IMR-90 (cell line): ENCODE measurements at regions not wholly inside any gene's neighbourhood (a gene's known extent, or its start where the extent isn't known, plus 50 kb on each side); places are given as distances from the start of the nearest gene placed in this dataset.

Experiments
- ATAC-seq: fragments of 200-7000 bp; cut with Tn5 transposase; 2 replicates; pipeline ENCODE4 v1.9.1; 2020; ENCODE audit warnings: low read depth, mild to moderate bottlenecking, moderate library complexity
- BruUV-seq: library from RNA; stranded (reverse); fragments of 400-500 nt; replicated peaks from 2 replicates; lab custom pipeline; 2021; lab: Mats Ljungman, UMichigan
- CTCF ChIA-PET: fragments of 300-600 bp; formaldehyde crosslinking; extraction: SDS; loops from one replicate; lab custom pipeline; 2021; ENCODE audit warnings: antibody characterized with exemption; lab: Yijun Ruan, JAX
- POLR2A ChIA-PET: fragments of 300-600 bp; sonication (Branson Sonifier 250); formaldehyde crosslinking; loops from one replicate; lab custom pipeline; 2022; ENCODE audit warnings: antibody characterized with exemption; ENCODE audit not compliant: unreplicated experiment; lab: Charles Lee
- DNase-seq: peaks from one replicate; pipeline ENCODE4 v3.0.0; 2013
- H2AFZ ChIP-seq: replicated peaks from 2 replicates; pipeline ENCODE3; 2013; ENCODE audit warnings: low read length, mild to moderate bottlenecking; ENCODE audit not compliant: poor library complexity
- H2AK5ac ChIP-seq: 2 replicates; pipeline ENCODE4 v1.6.1; 2013; ENCODE audit warnings: low read depth, low read length, inconsistent platforms
- H2AK9ac ChIP-seq: replicated peaks from 2 replicates; pipeline ENCODE3; 2013; ENCODE audit warnings: mild to moderate bottlenecking, low read depth, low read length, moderate library complexity; ENCODE audit not compliant: poor library complexity
- H2BK120ac ChIP-seq: 2 replicates; pipeline ENCODE4 v1.6.1; 2013; ENCODE audit warnings: low read depth, low read length, inconsistent platforms
- H2BK15ac ChIP-seq: 3 replicates; pipeline ENCODE4 v1.6.1; 2013; ENCODE audit warnings: low read depth, low read length, inconsistent platforms
- H2BK20ac ChIP-seq: 2 replicates; pipeline ENCODE4 v1.6.1; 2013; ENCODE audit warnings: low read depth, mild to moderate bottlenecking, inconsistent platforms, low read length, moderate library complexity
- H2BK5ac ChIP-seq: 2 replicates; pipeline ENCODE4 v1.6.1; 2013; ENCODE audit warnings: mild to moderate bottlenecking, low read depth, low read length, inconsistent platforms; ENCODE audit not compliant: poor library complexity, severe bottlenecking
- H3K14ac ChIP-seq: replicated peaks from 2 replicates; pipeline ENCODE4 v1.6.1; 2013; ENCODE audit warnings: low read depth, low read length, inconsistent platforms
- H3K18ac ChIP-seq: 2 replicates; pipeline ENCODE4 v1.6.1; 2013; ENCODE audit warnings: low read depth, low read length, control low read depth
- H3K23ac ChIP-seq: 2 replicates; pipeline ENCODE4 v1.6.1; 2013; ENCODE audit warnings: low read depth, low read length, inconsistent platforms
- H3K27ac ChIP-seq: 2 replicates; pipeline ENCODE4 v1.5.1; 2013; ENCODE audit warnings: mild to moderate bottlenecking, control low read depth, low read length; ENCODE audit not compliant: insufficient read depth
- H3K27me3 ChIP-seq: 2 replicates; pipeline ENCODE4 v1.6.1; 2013; ENCODE audit warnings: low read length; ENCODE audit not compliant: control insufficient read depth, insufficient read depth
- H3K36me3 ChIP-seq: 2 replicates; pipeline ENCODE4 v1.6.1; 2013; ENCODE audit warnings: low read length, mixed read lengths; ENCODE audit not compliant: control insufficient read depth, insufficient read depth
- H3K4ac ChIP-seq: 2 replicates; pipeline ENCODE4 v1.6.1; 2013; ENCODE audit warnings: low read depth, low read length, inconsistent platforms
- H3K4me1 ChIP-seq: 2 replicates; pipeline ENCODE4 v1.6.1; 2013; ENCODE audit warnings: low read length, mixed read lengths; ENCODE audit not compliant: control insufficient read depth, insufficient read depth
- H3K4me2 ChIP-seq: 2 replicates; pipeline ENCODE4 v1.6.1; 2013; ENCODE audit warnings: low read depth, mild to moderate bottlenecking, control low read depth, low read length, moderate library complexity
- H3K4me3 ChIP-seq: 2 replicates; pipeline ENCODE4 v1.5.1; 2013; ENCODE audit warnings: low read depth, mild to moderate bottlenecking, control low read depth, low read length, moderate library complexity; ENCODE audit not compliant: insufficient read depth
- H3K56ac ChIP-seq: 2 replicates; pipeline ENCODE4 v1.6.1; 2013; ENCODE audit warnings: low read length, inconsistent platforms; ENCODE audit not compliant: insufficient read depth; ENCODE audit errors: extremely low read depth
- H3K79me1 ChIP-seq, 2 experiments: 2 replicates each; pipeline ENCODE4 v1.6.1; 2013; ENCODE audit warnings: low read length in 2 of 2, inconsistent platforms in 1 of 2, low read depth in 1 of 2
- H3K9ac ChIP-seq: 2 replicates; pipeline ENCODE4 v1.6.1; 2013; ENCODE audit warnings: low read depth, low read length, control low read depth
- H3K9me1 ChIP-seq: 2 replicates; pipeline ENCODE4 v1.6.1; 2013; ENCODE audit warnings: low read length, inconsistent platforms; ENCODE audit not compliant: insufficient read depth
- H3K9me3 ChIP-seq: 2 replicates; pipeline ENCODE4 v1.6.1; 2013; ENCODE audit warnings: low read length; ENCODE audit not compliant: control insufficient read depth, insufficient read depth
- H4K20me1 ChIP-seq: 2 replicates; pipeline ENCODE4 v1.6.1; 2013; ENCODE audit warnings: low read length, inconsistent platforms; ENCODE audit not compliant: insufficient read depth
- H4K5ac ChIP-seq: 2 replicates; pipeline ENCODE4 v1.6.1; 2013; ENCODE audit warnings: mild to moderate bottlenecking, low read depth, low read length, control low read depth
- H4K8ac ChIP-seq, 2 experiments: 2 replicates each; pipeline ENCODE4 v1.6.1; 2013; ENCODE audit warnings: low read depth in 2 of 2, low read length in 2 of 2, control low read depth in 1 of 2, inconsistent platforms in 1 of 2
- H4K91ac ChIP-seq: 2 replicates; pipeline ENCODE4 v1.6.1; 2013; ENCODE audit warnings: low read depth, low read length, inconsistent platforms; ENCODE audit not compliant: insufficient read depth
- BHLHE40 ChIP-seq: fragments of 150-350 bp; IDR thresholded peaks from 2 replicates; pipeline ENCODE4 v1.6.1; 2016; ENCODE audit warnings: mild to moderate bottlenecking, low read depth, low read length
- CEBPB ChIP-seq: IDR thresholded peaks from 2 replicates; pipeline ENCODE4 v1.6.1; 2012; ENCODE audit warnings: low read depth, low read length, improper control_type of control experiment
- CHD1 ChIP-seq: IDR thresholded peaks from 2 replicates; pipeline ENCODE4 v1.6.1; 2012; ENCODE audit warnings: low read depth, low read length, improper control_type of control experiment
- CTCF ChIP-seq: conservative IDR thresholded peaks from 2 replicates; pipeline ENCODE4 v1.5.1; 2012; ENCODE audit warnings: mild to moderate bottlenecking, low read depth, low read length, improper control_type of control experiment
- ELK1 ChIP-seq: fragments of 150-350 bp; IDR thresholded peaks from 2 replicates; pipeline ENCODE4 v1.6.1; 2016; ENCODE audit warnings: low read depth, mild to moderate bottlenecking, low read length, moderate library complexity, borderline replicate concordance
- FOS ChIP-seq: fragments of 150-350 bp; IDR thresholded peaks from 2 replicates; pipeline ENCODE4 v1.6.1; 2016; ENCODE audit warnings: low read depth, low read length
- MAFK ChIP-seq: IDR thresholded peaks from 2 replicates; pipeline ENCODE4 v1.6.1; 2012; ENCODE audit warnings: low read depth, low read length, improper control_type of control experiment
- MAZ ChIP-seq: IDR thresholded peaks from 2 replicates; pipeline ENCODE4 v1.6.1; 2012; ENCODE audit warnings: low read depth, mild to moderate bottlenecking, low read length, improper control_type of control experiment, moderate library complexity, borderline replicate concordance
- MXI1 ChIP-seq: IDR thresholded peaks from 2 replicates; pipeline ENCODE4 v1.6.1; 2012; ENCODE audit warnings: low read depth, mild to moderate bottlenecking, low read length, moderate library complexity, borderline replicate concordance
- NFE2L2 ChIP-seq: fragments of 150-350 bp; IDR thresholded peaks from 2 replicates; pipeline ENCODE4 v1.6.1; 2016; ENCODE audit warnings: low read depth, mild to moderate bottlenecking, low read length
- POLR2A ChIP-seq: IDR thresholded peaks from 2 replicates; pipeline ENCODE4 v1.6.1; 2012; ENCODE audit warnings: mild to moderate bottlenecking, low read depth, low read length
- RAD21 ChIP-seq: IDR thresholded peaks from 2 replicates; pipeline ENCODE4 v1.6.1; 2012; ENCODE audit warnings: low read length, improper control_type of control experiment
- RCOR1 ChIP-seq: IDR thresholded peaks from 2 replicates; pipeline ENCODE4 v1.6.1; 2012; ENCODE audit warnings: mild to moderate bottlenecking, low read length, improper control_type of control experiment; ENCODE audit not compliant: insufficient replicate concordance
- RFX5 ChIP-seq: IDR thresholded peaks from 2 replicates; pipeline ENCODE4 v1.8.0; 2012; ENCODE audit warnings: low read depth, mild to moderate bottlenecking, low read length, moderate library complexity
- SMC3 ChIP-seq: fragments of 150-350 bp; IDR thresholded peaks from 2 replicates; pipeline ENCODE4 v1.6.1; 2016; ENCODE audit warnings: low read depth, mild to moderate bottlenecking, antibody characterized with exemption, low read length, moderate library complexity
- USF2 ChIP-seq: fragments of 150-350 bp; IDR thresholded peaks from 2 replicates; pipeline ENCODE4 v1.6.1; 2017; ENCODE audit warnings: mild to moderate bottlenecking, antibody characterized with exemption, low read length, low read depth
- WGBS, 2 experiments: methylation state at CpG; one replicate each; pipeline versions ENCODE4 v1.1.5 to v1.1.7; 2013; ENCODE audit warnings: missing lambda C conversion rate in 2 of 2; ENCODE audit not compliant: insufficient read length in 1 of 2; ENCODE audit errors: extremely low coverage in 2 of 2; 5-methylcytosine and 5-hydroxymethylcytosine counted together
- dilution Hi-C: fragments of 300-500 bp; cut with HindIII; formaldehyde crosslinking; loops from one replicate; pipeline ENCODE4 v1.14.3; 2018; ENCODE audit warnings: low sequenced_read_pairs; ENCODE audit not compliant: unreplicated experiment
- in situ Hi-C: fragments of 300-500 bp; cut with MboI; formaldehyde crosslinking; loops from 3 replicates; pipeline ENCODE4 v1.14.3; 2019; ENCODE audit warnings: low sequenced_read_pairs, inconsistent platforms, mixed read lengths
- intact Hi-C: fragments of 100-400 bp; cut with micrococcal nuclease; formaldehyde crosslinking; loops from 2 replicates; pipeline ENCODE4 v1.10.0; 2022

GRCh38 chr11:87460279-87460678, 422.5 kb downstream of the TMEM135 start:
- no peaks in the 10 kb centered on the region for H3K27me3 ChIP-seq
- H3K9ac ChIP-seq, result no peak overlapping the region
- BruUV-seq, result no TSS peak
- H2BK20ac ChIP-seq, result no peak overlapping the region; the same call in 1 of the 2 replicates
- intact Hi-C loops (loop anchor here (10.0 kb wide), 3 partner anchors 365 to 1085 kb away; no protein-coding TSS in a partner anchor), in situ Hi-C loops (no loop called here), dilution Hi-C loops (no loop called here)
- H3K18ac ChIP-seq, result no peak overlapping the region
- TF ChIP-seq CEBPB (no peak), NFE2L2 (no peak), USF2 (no peak), RFX5 (no peak), FOS (no peak), BHLHE40 (no peak), MAFK (no peak), RAD21 (no peak), POLR2A (no peak), SMC3 (no peak), MXI1 (no peak), RCOR1 (no peak), CHD1 (no peak), CTCF (no peak), ELK1 (no peak), MAZ (no peak)
- H4K8ac ChIP-seq, result no peak overlapping the region
- no peaks in the 10 kb centered on the region for H3K4me1 ChIP-seq
- H2AFZ ChIP-seq, result no peak overlapping the region
- H3K56ac ChIP-seq, result no peak overlapping the region
- H3K9me1 ChIP-seq, result no peaks in the 10 kb centered on the region
- WGBS, 2 experiments, result no CpG with 5 or more reads among the region's 1 CpG
- H2AK5ac ChIP-seq, result no peak overlapping the region
- no peak overlapping the region for H4K5ac ChIP-seq
- H3K4me3 ChIP-seq, result no peak overlapping the region
- H2AK9ac ChIP-seq, result no peak overlapping the region
- H3K9me3 ChIP-seq, result no peaks in the 10 kb centered on the region
- no peak overlapping the region for H2BK5ac ChIP-seq
- ChIA-PET POLR2A (no interaction called here), CTCF (no interaction called here)
- H3K23ac ChIP-seq, result no peak overlapping the region
- no peak overlapping the region; the same call in 1 of the 2 replicates for H3K14ac ChIP-seq
- no peak overlapping the region for H3K4ac ChIP-seq
- no peak overlapping the region for H3K27ac ChIP-seq
- H2BK15ac ChIP-seq, result no peak overlapping the region
- no peaks in the 10 kb centered on the region for H3K79me1 ChIP-seq
- H3K36me3 ChIP-seq, result no peaks in the 10 kb centered on the region
- 0 out of 2 replicates have a peak overlapping the region, but pooled peaks have one; percentile 15 for H2BK120ac ChIP-seq
- ATAC-seq (no peak), DNase-seq (no peak)
- no peak overlapping the region for H4K91ac ChIP-seq
- no peak overlapping the region for H3K4me2 ChIP-seq
- no peaks in the 10 kb centered on the region for H4K20me1 ChIP-seq
